ENCODE measurements at regions not wholly inside any gene's neighbourhood (a gene's known extent, or its start where the extent isn't known, plus 50 kb on each side); places are given as distances from the start of the nearest gene placed in this dataset.
A peak's percentile ranks its signal among the peaks of the same experiment; 100 is the strongest.

DNA sequence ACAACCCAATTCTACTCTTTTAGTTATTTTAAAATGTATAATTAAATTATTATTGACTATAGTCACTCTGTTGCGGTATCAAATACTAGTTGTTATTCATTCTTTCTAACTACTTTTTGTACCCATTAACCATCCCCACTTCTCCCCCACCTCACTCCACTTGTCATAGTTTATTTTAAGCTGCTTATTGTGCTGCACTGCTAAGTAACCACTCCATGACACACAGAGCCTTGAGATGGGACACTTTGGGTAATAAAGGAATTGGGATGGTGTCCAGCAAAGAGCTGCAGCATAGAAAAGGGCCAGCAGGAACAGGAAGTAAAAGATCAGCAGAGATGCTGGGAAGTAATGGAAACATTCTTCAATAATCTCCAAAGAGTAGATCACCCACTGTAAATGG lies 123.0 kb downstream of the RPS29 start:
- DNase-seq: no peak

- peak; percentile 74 to 83 for DNase-seq
Measured at GRCh38 chr14:49461529-49462401, 124.4 kb downstream of the RPS29 start.

DNA sequence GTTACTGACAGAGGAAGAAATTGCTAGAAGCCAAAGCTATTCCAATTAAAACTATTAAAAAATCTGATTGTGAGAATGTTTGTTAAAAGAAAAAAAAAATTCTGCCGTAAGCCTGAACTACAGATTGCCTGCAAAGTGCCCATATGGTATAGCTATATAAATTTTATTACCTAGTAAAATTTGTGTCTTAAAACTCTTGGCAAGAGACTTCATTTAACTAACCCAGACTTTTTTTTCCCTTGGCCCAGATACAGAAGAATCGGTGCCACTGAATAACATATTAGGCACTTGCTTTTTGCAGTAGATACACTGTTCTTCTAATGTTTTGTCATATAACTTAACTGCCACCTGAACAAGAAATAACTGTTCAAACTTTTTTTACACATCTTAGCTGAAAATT lies 125.5 kb downstream of the RPS29 start:
- no peak for DNase-seq

GRCh38 chr14:49456589-49456988 lies 129.6 kb downstream of the RPS29 start:
- no peak for DNase-seq

- DNase-seq: no peak
Measured at GRCh38 chr14:49451938-49452337, 134.2 kb downstream of the RPS29 start.

DNA sequence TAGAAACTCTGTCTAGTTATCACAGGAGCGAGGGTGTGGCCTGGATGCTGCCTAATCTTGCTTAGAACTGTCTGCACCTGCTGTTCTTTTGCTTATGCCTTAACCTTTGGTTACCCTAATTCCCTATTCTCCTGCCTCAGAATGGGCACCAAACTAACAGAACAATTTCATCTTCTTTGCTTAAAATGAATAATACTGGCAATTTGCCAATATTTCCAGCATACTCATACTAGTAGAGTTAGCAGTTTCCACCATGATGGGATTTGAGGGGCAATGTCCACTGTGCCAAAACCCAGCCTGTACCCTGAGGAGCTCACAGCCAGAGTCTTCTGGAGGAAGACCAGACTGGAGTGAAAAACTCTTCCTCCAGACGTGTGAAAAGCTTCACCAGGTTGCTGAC lies 136.4 kb downstream of the RPS29 start:
- no peak for DNase-seq

- DNase-seq: no peak
Measured at GRCh38 chr14:49447540-49448107, 138.6 kb downstream of the RPS29 start.

DNA sequence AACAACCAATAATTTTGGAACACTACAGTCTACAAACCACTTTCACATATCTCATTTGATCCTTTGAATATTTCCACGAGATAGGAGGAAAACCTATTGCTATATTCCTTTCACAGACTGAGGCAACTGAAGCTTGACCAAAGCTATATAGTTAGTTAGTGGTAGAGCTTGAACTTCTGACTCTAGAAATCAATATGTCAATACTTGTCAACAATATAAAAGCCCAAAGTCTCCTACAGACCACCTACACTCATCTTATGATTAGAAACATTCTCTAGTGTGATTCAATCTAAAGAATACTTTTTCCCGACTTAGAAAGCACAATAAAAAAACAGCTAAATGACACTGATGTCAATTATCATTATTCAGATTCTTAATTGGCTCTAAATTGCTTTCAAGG lies 139.4 kb downstream of the RPS29 start:
- no peak for DNase-seq

DNA sequence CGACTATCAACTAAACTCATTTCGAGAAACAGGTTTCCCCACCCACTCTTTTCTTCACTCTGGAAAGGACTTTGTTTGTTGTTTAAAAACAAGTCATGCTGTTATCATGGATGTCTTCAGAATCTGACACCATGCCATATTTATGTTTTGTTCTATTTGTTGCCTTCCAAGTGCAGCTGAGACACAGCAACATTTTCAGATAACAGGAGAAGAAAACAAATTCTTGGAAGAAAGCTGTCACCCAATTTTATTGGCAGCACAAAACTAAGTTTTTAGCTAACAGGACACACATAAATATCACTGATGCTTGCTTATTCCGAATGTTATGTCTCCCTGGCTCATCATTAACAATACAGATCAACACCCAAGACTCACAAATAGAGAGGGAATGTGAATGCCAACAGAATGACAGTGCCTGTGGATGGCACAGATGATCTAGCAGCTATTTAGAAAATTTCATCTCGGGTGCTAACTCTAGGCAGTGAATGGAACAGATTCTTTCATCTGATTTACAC lies 147.9 kb downstream of the RPS29 start:
- DNase-seq: no peak

GRCh38 chr14:49428076-49428475 lies 158.1 kb downstream of the RPS29 start:
- DNase-seq: no peak

- DNase-seq: no peak
Measured at GRCh38 chr14:49427117-49427516, 159.1 kb downstream of the RPS29 start.

DNA sequence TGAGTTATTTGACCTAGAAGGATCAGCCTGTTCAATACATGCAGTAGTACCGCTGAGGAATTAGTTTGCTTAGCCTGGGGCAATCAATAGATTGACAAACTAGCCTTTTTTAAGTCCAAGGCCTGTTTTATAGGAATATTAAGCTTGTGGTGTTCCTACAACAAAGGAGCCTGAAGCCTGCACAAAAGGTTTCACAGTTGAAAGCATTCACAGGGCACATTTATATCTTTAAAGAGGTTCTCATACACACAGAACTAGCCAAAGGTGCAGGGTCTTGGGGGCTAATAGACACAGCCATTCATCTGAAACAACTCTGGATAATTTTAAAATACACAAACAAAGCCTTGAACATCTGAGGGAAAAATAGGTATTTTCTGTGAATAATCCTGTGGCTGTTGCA lies 160.3 kb downstream of the RPS29 start:
- DNase-seq: no peak

GRCh38 chr14:49424436-49425331 lies 161.5 kb downstream of the RPS29 start:
- no peak for DNase-seq

DNA sequence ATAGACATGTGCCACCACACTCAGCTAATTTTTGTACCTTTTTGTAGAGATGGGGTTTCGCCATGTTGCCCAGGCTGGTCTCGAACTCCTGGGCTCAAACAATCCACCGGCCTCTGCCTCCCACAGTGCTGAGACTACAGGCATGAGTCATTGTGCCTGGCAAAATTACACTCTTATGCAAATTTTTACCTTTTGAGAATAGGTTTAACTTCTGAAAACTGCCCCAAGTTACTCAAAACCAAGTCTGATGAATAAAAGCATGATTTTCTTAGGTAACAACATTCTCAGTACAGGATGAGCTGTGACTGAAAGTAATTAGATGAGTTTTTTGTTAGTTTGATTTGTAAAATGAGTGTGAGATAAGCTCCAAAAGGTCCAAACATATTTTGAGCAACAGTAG lies 166.0 kb downstream of the RPS29 start:
- DNase-seq: no peak

GRCh38 chr14:49418789-49419188 lies 167.4 kb downstream of the RPS29 start:
- DNase-seq: no peak

GRCh38 chr14:49417790-49418189 lies 168.4 kb downstream of the RPS29 start:
- no peak for DNase-seq

DNA sequence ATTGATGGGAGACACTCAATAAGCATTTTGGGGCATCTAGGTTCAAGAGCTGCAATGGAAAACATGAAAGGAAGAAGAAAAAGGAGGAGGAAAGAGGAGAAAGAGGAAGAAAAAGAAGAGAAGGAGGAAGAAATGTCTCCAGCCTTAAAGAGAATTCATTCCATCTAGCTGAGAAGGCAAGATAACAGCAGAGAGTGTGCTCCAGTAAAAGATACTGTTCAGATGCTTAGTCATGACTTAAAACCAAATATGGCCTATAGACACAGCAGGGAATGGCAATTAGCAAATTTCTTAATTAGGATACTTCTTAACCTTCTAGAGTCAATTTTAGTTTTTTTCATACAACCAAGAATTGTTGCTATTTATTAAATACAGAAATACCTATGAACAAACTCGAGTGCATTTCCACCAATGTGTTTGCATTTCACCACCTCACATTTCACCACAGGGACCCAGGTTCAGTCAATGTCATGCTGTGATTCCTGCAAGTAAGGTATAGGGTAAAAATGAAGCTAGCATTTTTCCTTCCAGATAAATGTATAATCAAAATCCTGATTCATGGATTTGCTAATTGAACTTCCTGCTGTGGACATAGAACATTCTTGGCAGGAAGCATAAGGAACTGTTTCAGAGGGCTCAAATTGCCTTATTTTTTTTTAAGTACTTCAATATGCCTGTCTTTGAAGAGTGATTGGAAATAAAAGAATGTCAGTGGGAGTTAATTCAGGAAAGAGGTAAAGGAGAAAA lies 177.8 kb downstream of the RPS29 start:
- DNase-seq: no peak

- no peak for DNase-seq
Measured at GRCh38 chr14:49405291-49405690, 180.9 kb downstream of the RPS29 start.

- no peak for DNase-seq
Measured at GRCh38 chr14:49401373-49401772, 184.8 kb downstream of the RPS29 start.

GRCh38 chr14:49396801-49397200 lies 189.4 kb downstream of the RPS29 start:
- no peak for DNase-seq

DNA sequence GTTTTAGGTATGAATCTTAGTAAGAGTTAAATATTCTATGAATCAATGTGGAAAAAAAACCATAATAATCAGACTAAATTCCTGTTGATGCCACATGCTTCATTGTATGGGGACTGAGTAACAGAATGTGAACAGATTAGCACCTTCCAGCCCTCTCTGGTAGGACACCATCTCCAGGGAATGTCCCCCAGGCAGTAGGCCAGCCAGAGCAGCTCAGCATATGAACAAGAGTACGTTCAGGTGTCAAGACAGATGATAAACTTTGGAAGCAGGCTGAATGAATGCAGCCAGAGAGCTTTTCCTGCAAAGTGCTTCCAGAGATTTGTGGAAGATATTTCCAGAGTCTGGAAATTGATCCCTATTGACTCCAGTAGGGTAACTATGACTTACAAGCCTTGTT lies 204.4 kb downstream of the RPS29 start:
- no peak for DNase-seq

GRCh38 chr14:49367696-49368095 lies 218.5 kb downstream of the RPS29 start:
- DNase-seq: no peak

- DNase-seq: no peak
Measured at GRCh38 chr14:49366416-49366815, 219.8 kb downstream of the RPS29 start.
